HepG2 (cell line): ENCODE measurements at regions not wholly inside any gene's neighbourhood (a gene's known extent, or its start where the extent isn't known, plus 50 kb on each side); places are given as distances from the start of the nearest gene placed in this dataset.

Source experiments
- ATAC-seq: fragments of 200-7000 bp; cut with Tn5 transposase; 3 replicates; pipeline ENCODE4 v1.9.1; 2020; ENCODE audit warnings: mild to moderate bottlenecking, moderate library complexity
- BruUV-seq: library from RNA; stranded (reverse); fragments of 400-500 nt; replicated peaks from 2 replicates; lab custom pipeline; 2021; lab: Mats Ljungman, UMichigan
- CTCF ChIA-PET: fragments of 300-600 bp; formaldehyde crosslinking; extraction: SDS; loops from one replicate; lab custom pipeline; 2021; ENCODE audit warnings: low total read pairs, inconsistent platforms, low intra/inter-chr PET ratio; lab: Yijun Ruan, JAX
- POLR2A ChIA-PET: fragments of 350-600 bp; sonication (Branson Sonifier 250); formaldehyde crosslinking; loops from one replicate; lab custom pipeline; 2020; ENCODE audit warnings: antibody characterized with exemption, inconsistent platforms; lab: Yijun Ruan, JAX
- DNase-seq: peaks from one replicate; pipeline ENCODE4 v3.0.0-alpha.2; 2015; ENCODE audit warnings: low spot score
- FAIRE-seq: peaks from 3 replicates; lab custom pipeline; 2011; peaks lifted over from hg19 to GRCh38; lab: Jason Lieb, UNC
- H2AFZ ChIP-seq: one replicate; pipeline ENCODE4 v1.6.1; 2011; ENCODE audit warnings: low read length, inconsistent platforms
- H3K27ac ChIP-seq: fragments of 300-600 bp; 3 replicates; pipeline ENCODE4 v1.8.0; 2011; ENCODE audit warnings: mixed run types, mild to moderate bottlenecking, mixed read lengths, low read length, inconsistent platforms; ENCODE audit not compliant: insufficient read depth; ENCODE audit errors: extremely low read length
- H3K27me3 ChIP-seq, 2 experiments: fragments of 200-600 bp in 1 of 2; 2 replicates in 1 of 2; 3 replicates in 1 of 2; pipeline versions ENCODE4 v1.6.0 to v1.8.0; 2011; ENCODE audit warnings: low read length in 2 of 2, mild to moderate bottlenecking in 2 of 2, moderate library complexity in 2 of 2, inconsistent platforms in 1 of 2; ENCODE audit not compliant: insufficient read depth in 2 of 2, control insufficient read depth in 1 of 2
- H3K36me3 ChIP-seq, 2 experiments: fragments of 200-600 bp in 1 of 2; replicated peaks in 1 of 2; 2 replicates in 1 of 2; 3 replicates in 1 of 2; pipeline versions ENCODE4 v1.5.1 to v1.8.0; 2011; ENCODE audit warnings: low read length in 2 of 2, inconsistent platforms in 1 of 2; ENCODE audit not compliant: insufficient read depth in 2 of 2, control insufficient read depth in 1 of 2
- H3K4me1 ChIP-seq: 2 replicates; pipeline ENCODE4 v1.5.1; 2012; ENCODE audit warnings: low read length, inconsistent platforms; ENCODE audit not compliant: insufficient read depth
- H3K4me2 ChIP-seq: 2 replicates; pipeline ENCODE4 v1.6.0; 2011; ENCODE audit warnings: low read depth, low read length, inconsistent platforms
- H3K4me3 ChIP-seq, 3 experiments: fragments of 200-600 bp in 1 of 3; sonication (generic), shearing (Covaris generic) in 1 of 3; replicated peaks in 1 of 3; 2 replicates each; pipeline ENCODE4 v1.5.1; 2011 to 2016; ENCODE audit warnings: low read length in 3 of 3, inconsistent platforms in 2 of 3, low read depth in 2 of 3, mild to moderate bottlenecking in 2 of 3, control low read depth in 1 of 3, mixed read lengths in 1 of 3; ENCODE audit not compliant: insufficient read depth in 1 of 3
- H3K79me2 ChIP-seq: one replicate; pipeline ENCODE4 v1.6.1; 2011; ENCODE audit warnings: low read length, inconsistent platforms; ENCODE audit not compliant: insufficient read depth
- H3K9ac ChIP-seq: 2 replicates; pipeline ENCODE4 v1.6.0; 2011; ENCODE audit warnings: mild to moderate bottlenecking, low read depth, low read length, inconsistent platforms; ENCODE audit not compliant: insufficient read depth
- H3K9me3 ChIP-seq: 2 replicates; pipeline ENCODE4 v1.5.1; 2012; ENCODE audit warnings: mild to moderate bottlenecking, low read length
- H4K20me1 ChIP-seq: 2 replicates; pipeline ENCODE4 v1.6.0; 2011; ENCODE audit warnings: inconsistent platforms, mild to moderate bottlenecking, low read length, moderate library complexity; ENCODE audit not compliant: insufficient read depth
- ATF7-NPFF ChIP-seq: sonication (generic); formaldehyde crosslinking; IDR thresholded peaks from 2 replicates; pipeline ENCODE4 v1.8.1; 2023; ENCODE audit warnings: mild to moderate bottlenecking, low read depth, missing genetic modification reagents, moderate library complexity
- DNMT1 ChIP-seq: sonication (generic); formaldehyde crosslinking; IDR thresholded peaks from 2 replicates; pipeline ENCODE4 v1.5.1; 2020; ENCODE audit warnings: mild to moderate bottlenecking, missing genetic modification reagents
- KDM2A ChIP-seq: sonication (generic); formaldehyde crosslinking; IDR thresholded peaks from 2 replicates; pipeline ENCODE4 v1.4.0; 2020; ENCODE audit warnings: low read depth, missing genetic modification reagents, borderline replicate concordance
- MEIS2 ChIP-seq: sonication (generic); formaldehyde crosslinking; IDR thresholded peaks from 2 replicates; pipeline ENCODE4 v1.9.0; 2021; ENCODE audit warnings: mild to moderate bottlenecking, missing genetic modification reagents
- PHF8 ChIP-seq: sonication (generic); formaldehyde crosslinking; IDR thresholded peaks from 2 replicates; pipeline ENCODE4 v1.5.0; 2020; ENCODE audit warnings: missing genetic modification reagents
- RFX3 ChIP-seq: IDR thresholded peaks from 2 replicates; pipeline ENCODE4 v1.6.1; 2016; ENCODE audit warnings: missing biosample characterization, missing genetic modification reagents
- SIX4 ChIP-seq: sonication (generic); formaldehyde crosslinking; IDR thresholded peaks from 2 replicates; pipeline ENCODE4 v1.4.0; 2020; ENCODE audit warnings: missing genetic modification reagents
- TCF7L2 ChIP-seq: IDR thresholded peaks from 2 replicates; pipeline ENCODE4 v1.6.1; 2011; ENCODE audit warnings: mild to moderate bottlenecking, low read depth, low read length, moderate library complexity
- ZNF207 ChIP-seq: fragments of 450-650 bp; IDR thresholded peaks from 2 replicates; pipeline ENCODE4 v1.6.1; 2016; ENCODE audit warnings: antibody characterized with exemption, borderline replicate concordance
- ZNF510 ChIP-seq: sonication (generic); formaldehyde crosslinking; IDR thresholded peaks from 2 replicates; pipeline ENCODE4 v1.4.0; 2020; ENCODE audit warnings: low read depth, mild to moderate bottlenecking, missing genetic modification reagents
- ZNF543 ChIP-seq: sonication (generic); formaldehyde crosslinking; IDR thresholded peaks from 2 replicates; pipeline ENCODE4 v1.4.0; 2020; ENCODE audit warnings: mild to moderate bottlenecking, missing genetic modification reagents
- ZNF766 ChIP-seq: sonication (generic); formaldehyde crosslinking; IDR thresholded peaks from 2 replicates; pipeline ENCODE4 v1.5.0; 2020; ENCODE audit warnings: missing genetic modification reagents, borderline replicate concordance
- in situ Hi-C: cut with HindIII; loops from 2 replicates; pipeline ENCODE4 v1.10.0; 2017; ENCODE audit warnings: low pct_unique_long_range_greater_than_20kb; ENCODE audit not compliant: extremely low pct_ligation_motif_present
- intact Hi-C: fragments of 100-400 bp; cut with micrococcal nuclease; formaldehyde crosslinking; loops from one replicate; pipeline ENCODE4 v1.10.0; 2022; ENCODE audit not compliant: unreplicated experiment
- TF ChIP-seq, protein P1 (sequence below): sonication (generic); formaldehyde crosslinking; IDR thresholded peaks from 2 replicates; pipeline ENCODE4 v1.4.0; 2020; ENCODE audit warnings: mild to moderate bottlenecking, missing genetic modification reagents
- TF ChIP-seq, protein P2 (sequence below): sonication (generic); formaldehyde crosslinking; IDR thresholded peaks from 2 replicates; pipeline ENCODE4 v1.4.0; 2020; ENCODE audit warnings: missing genetic modification reagents, low read depth, mild to moderate bottlenecking, borderline replicate concordance
- TF ChIP-seq, protein P3 (sequence below): sonication (generic); formaldehyde crosslinking; IDR thresholded peaks from 2 replicates; pipeline ENCODE4 v1.8.0; 2022; ENCODE audit warnings: missing genetic modification reagents, mild to moderate bottlenecking, borderline replicate concordance

DNA sequence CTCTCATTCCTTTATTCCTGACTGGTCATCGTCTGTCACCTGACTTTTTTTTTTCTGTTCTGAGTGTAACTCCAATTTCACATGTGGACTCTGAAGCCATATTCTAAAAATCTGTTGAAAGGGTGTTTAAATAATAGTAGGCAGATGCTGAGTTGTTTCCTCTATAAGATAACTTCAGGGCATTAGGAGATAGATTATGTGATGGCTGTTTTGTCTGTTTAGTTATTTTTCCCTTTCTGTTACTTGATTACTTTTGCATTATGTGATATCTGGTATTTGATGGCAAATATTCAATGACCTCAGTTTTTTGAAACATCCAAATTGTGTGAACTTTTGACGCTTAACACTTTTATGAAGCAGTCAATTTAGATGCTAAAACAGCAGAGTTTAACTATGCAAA lies 486.0 kb downstream of the BCKDHB start (continued):
- TF ChIP-seq, protein P1, sequence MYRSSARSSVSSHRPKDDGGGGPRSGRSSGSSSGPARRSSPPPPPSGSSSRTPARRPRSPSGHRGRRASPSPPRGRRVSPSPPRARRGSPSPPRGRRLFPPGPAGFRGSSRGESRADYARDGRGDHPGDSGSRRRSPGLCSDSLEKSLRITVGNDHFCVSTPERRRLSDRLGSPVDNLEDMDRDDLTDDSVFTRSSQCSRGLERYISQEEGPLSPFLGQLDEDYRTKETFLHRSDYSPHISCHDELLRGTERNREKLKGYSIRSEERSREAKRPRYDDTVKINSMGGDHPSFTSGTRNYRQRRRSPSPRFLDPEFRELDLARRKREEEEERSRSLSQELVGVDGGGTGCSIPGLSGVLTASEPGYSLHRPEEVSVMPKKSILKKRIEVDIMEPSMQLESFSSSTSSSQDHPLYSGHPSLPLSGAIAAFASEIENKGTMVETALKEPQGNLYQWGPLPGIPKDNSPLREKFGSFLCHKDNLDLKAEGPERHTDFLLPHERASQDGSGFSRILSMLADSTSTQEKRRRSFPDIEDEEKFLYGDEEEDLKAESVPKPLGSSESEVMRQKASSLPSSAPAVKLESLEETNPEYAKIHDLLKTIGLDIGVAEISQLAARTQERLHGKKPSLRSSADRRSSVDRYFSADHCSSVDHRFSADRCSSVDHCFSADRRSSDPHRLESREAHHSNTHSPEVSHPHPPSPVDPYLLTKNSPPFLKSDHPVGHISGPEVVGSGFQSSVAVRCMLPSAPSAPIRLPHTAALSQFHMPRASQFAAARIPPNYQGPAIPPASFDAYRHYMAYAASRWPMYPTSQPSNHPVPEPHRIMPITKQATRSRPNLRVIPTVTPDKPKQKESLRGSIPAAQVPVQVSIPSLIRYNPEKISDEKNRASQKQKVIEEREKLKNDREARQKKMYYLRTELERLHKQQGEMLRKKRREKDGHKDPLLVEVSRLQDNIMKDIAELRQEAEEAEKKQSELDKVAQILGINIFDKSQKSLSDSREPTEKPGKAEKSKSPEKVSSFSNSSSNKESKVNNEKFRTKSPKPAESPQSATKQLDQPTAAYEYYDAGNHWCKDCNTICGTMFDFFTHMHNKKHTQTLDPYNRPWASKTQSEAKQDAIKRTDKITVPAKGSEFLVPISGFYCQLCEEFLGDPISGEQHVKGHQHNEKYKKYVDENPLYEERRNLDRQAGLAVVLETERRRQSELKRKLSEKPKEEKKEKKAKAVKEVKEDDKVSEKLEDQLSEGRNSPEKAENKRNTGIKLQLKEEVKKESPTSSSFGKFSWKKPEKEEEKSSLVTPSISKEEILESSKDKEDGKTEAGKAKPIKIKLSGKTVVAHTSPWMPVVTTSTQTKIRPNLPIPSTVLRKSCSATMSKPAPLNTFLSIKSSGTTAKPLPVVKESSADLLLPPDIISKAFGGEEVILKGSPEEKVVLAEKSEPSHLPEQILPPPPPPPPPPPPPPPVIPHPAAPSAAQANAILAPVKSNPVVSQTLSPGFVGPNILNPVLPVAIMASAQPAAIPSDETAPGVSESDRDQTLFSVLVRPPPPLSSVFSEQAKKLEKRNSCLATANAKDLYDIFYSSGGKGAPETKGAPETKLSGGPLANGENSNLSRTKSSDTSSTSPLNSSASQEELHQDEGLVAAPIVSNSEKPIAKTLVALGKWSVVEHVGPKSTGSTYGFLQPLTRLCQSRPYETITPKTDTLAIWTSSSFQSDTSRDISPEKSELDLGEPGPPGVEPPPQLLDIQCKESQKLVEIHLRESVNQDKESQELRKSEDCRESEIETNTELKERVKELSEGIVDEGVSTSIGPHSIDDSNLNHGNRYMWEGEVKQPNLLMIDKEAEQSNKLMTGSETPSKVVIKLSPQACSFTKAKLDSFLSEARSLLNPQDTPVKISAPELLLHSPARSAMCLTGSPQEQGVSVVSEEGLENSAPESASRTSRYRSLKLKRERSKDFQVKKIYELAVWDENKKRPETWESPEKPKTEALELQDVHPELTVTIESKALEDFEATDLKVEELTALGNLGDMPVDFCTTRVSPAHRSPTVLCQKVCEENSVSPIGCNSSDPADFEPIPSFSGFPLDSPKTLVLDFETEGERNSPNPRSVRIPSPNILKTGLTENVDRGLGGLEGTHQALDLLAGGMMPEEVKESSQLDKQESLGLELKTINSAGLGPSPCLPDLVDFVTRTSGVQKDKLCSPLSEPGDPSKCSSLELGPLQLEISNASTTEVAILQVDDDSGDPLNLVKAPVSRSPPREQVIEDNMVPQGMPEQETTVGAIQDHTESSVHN (CRISPR knock-in tag), result no peak
- TF ChIP-seq TCF7L2, result no peak
- TF ChIP-seq ZNF510, result no peak
- no peak for TF ChIP-seq ZNF207
- TF ChIP-seq DNMT1, result no peak
- TF ChIP-seq ATF7-NPFF (CRISPR knock-in tag), result no peak

DNA sequence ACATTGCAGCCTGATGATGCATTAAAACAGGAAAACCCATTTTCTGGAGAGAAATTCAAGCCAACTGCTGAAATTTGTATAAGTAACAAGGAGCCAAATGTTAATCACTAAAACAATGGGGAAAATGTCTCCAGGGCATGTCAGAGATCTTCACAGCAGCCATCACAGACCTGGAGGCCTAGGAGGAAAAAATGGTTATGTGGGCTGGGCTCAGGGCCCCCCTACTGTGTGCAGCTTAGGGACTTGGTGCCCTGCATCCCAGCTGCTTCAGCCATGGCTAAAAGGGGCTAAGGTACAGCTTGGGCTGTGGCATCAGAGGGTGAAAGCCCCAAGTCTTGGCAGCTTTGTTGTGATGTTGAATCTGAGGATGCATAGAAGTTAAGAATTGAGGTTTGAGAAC lies 479.8 kb downstream of the BCKDHB start:
- BruUV-seq, result no TSS peak
- no peak overlapping the region for H3K4me2 ChIP-seq
- no peak overlapping the region for H2AFZ ChIP-seq
- no peaks in the 10 kb centered on the region for H3K36me3 ChIP-seq
- H3K4me1 ChIP-seq, result no peaks in the 10 kb centered on the region
- no peak overlapping the region for H3K27ac ChIP-seq
- no peak overlapping the region for H3K4me3 ChIP-seq
- DNase-seq (no peak), ATAC-seq (no peak), FAIRE-seq (no peak)
- CTCF ChIA-PET, result no interaction called here
- H3K9me3 ChIP-seq, result peaks cover 25% of the 10 kb centered on the region
- H3K79me2 ChIP-seq, result no peaks in the 10 kb centered on the region
- no peak overlapping the region for H3K9ac ChIP-seq
- in situ Hi-C loops, result no loop called here
- no peaks in the 10 kb centered on the region for H4K20me1 ChIP-seq
- no peaks in the 10 kb centered on the region for H3K27me3 ChIP-seq
- intact Hi-C loops, result no loop called here
- POLR2A ChIA-PET, result no interaction called here
- TF ChIP-seq, protein P2, sequence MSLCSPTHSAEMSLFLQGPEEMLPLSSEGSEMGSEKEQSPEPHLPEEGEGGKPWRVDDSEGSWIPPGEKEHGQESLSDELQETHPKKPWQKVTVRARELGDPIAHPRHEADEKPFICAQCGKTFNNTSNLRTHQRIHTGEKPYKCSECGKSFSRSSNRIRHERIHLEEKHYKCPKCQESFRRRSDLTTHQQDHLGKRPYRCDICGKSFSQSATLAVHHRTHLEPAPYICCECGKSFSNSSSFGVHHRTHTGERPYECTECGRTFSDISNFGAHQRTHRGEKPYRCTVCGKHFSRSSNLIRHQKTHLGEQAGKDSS (CRISPR knock-in tag), result no peak
- TF ChIP-seq KDM2A (CRISPR knock-in tag) (no peak), RFX3 (no peak), MEIS2 (CRISPR knock-in tag) (no peak), ZNF766 (CRISPR knock-in tag) (no peak), SIX4 (CRISPR knock-in tag) (no peak), ZNF543 (CRISPR knock-in tag) (no peak), PHF8 (CRISPR knock-in tag) (no peak)
- TF ChIP-seq, protein P3, sequence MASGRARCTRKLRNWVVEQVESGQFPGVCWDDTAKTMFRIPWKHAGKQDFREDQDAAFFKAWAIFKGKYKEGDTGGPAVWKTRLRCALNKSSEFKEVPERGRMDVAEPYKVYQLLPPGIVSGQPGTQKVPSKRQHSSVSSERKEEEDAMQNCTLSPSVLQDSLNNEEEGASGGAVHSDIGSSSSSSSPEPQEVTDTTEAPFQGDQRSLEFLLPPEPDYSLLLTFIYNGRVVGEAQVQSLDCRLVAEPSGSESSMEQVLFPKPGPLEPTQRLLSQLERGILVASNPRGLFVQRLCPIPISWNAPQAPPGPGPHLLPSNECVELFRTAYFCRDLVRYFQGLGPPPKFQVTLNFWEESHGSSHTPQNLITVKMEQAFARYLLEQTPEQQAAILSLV (CRISPR knock-in tag), result no peak
